Activated T-cell treated with anti-CD3 and anti-CD28 coated beads for 48 hours (primary cell): ENCODE measurements at regions not wholly inside any gene's neighbourhood (a gene's known extent, or its start where the extent isn't known, plus 50 kb on each side); places are given as distances from the start of the nearest gene placed in this dataset.

ENCODE experiments used
- DNase-seq: peaks from one replicate; pipeline ENCODE4 v3.0.0-alpha.2; 2020; ENCODE audit warnings: low read depth

DNA sequence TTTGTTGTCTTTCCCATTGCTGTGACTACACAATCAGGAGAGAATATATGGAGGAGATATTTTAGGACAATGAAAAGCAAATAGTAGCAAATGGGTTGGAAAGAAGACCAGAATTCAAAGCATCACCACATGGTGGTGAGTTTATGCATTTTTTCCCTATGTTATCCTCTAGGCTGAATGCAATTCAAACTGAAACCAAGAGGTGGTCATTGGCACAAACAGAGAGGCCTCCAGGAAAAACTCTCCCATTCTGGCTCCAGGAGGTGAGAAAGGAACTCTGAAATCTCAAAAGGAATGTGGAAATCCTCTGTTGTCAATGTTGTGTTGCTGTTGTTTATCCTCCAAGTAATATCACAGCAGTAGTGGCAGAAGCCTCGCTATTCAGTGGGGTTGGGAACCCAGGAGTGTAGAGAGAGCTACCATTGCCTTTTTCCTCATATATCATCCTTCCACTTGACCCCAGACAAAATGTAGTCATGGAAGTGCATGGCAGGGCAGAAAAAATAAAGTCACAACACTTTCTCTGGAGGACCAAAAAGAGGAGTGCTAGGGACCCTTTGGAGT lies 819.1 kb downstream of the GRID1 start:
- DNase-seq = no peak

- DNase-seq = no peak
Measured at GRCh38 chr10:85548034-85548433, 818.6 kb downstream of the GRID1 start.
